ENCODE measurements at regions not wholly inside any gene's neighbourhood (a gene's known extent, or its start where the extent isn't known, plus 50 kb on each side); places are given as distances from the start of the nearest gene placed in this dataset.

DNA sequence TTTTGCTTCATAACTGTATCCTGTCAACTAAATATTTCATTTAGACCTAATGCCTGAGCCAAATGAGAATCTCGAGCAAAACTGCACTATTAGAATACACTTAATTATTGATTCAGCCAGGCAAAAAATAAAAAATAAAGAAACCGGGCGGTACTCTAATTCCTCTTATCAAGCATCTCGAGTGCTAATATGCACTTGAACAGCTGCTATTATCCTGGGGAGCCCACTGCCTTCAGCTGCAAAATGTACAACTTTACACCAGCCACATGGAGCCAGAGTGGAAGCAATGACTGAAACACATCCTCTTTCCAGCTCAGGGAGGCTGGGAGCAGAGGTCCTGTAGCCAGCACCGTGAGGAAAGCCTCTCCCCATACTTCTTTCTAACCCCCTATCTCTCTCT is 390.0 kb upstream of the CADM1 start:
- TF ChIP-seq, protein P1, sequence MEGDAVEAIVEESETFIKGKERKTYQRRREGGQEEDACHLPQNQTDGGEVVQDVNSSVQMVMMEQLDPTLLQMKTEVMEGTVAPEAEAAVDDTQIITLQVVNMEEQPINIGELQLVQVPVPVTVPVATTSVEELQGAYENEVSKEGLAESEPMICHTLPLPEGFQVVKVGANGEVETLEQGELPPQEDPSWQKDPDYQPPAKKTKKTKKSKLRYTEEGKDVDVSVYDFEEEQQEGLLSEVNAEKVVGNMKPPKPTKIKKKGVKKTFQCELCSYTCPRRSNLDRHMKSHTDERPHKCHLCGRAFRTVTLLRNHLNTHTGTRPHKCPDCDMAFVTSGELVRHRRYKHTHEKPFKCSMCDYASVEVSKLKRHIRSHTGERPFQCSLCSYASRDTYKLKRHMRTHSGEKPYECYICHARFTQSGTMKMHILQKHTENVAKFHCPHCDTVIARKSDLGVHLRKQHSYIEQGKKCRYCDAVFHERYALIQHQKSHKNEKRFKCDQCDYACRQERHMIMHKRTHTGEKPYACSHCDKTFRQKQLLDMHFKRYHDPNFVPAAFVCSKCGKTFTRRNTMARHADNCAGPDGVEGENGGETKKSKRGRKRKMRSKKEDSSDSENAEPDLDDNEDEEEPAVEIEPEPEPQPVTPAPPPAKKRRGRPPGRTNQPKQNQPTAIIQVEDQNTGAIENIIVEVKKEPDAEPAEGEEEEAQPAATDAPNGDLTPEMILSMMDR (IDR thresholded peaks at IDR 0.05 in 4 of 5, conservative IDR thresholded peaks at IDR 0.05 in 1 of 5) = no peak
- no peak for TF ChIP-seq POLR2A (IDR thresholded peaks at IDR 0.05)

Data from gastrocnemius medialis (tissue), 4 donors.